Osteoblast (primary cell): ENCODE measurements at regions not wholly inside any gene's neighbourhood (a gene's known extent, or its start where the extent isn't known, plus 50 kb on each side); places are given as distances from the start of the nearest gene placed in this dataset.

Experiments used
- DNase-seq: peaks from one replicate; pipeline ENCODE4 v3.0.0; 2011; ENCODE audit warnings: low spot score, mixed read lengths; ENCODE audit not compliant: insufficient read length; ENCODE audit errors: missing footprints
- H2AFZ ChIP-seq: 2 replicates; pipeline ENCODE4 v1.6.0; 2011; ENCODE audit warnings: mild to moderate bottlenecking, low read length
- H3K27ac ChIP-seq: 2 replicates; pipeline ENCODE4 v1.5.1; 2011; ENCODE audit warnings: mild to moderate bottlenecking, low read depth, low read length, moderate library complexity
- H3K27me3 ChIP-seq: 2 replicates; pipeline ENCODE4 v1.6.0; 2012; ENCODE audit warnings: mild to moderate bottlenecking, control low read depth, inconsistent platforms, low read length, moderate library complexity; ENCODE audit not compliant: insufficient read depth
- H3K36me3 ChIP-seq: 2 replicates; pipeline ENCODE4 v1.5.1; 2011; ENCODE audit warnings: mild to moderate bottlenecking, low read length, control low read depth, moderate library complexity; ENCODE audit not compliant: insufficient read depth
- H3K4me1 ChIP-seq: 2 replicates; pipeline ENCODE4 v1.5.1; 2011; ENCODE audit warnings: mild to moderate bottlenecking, low read length, control low read depth, moderate library complexity; ENCODE audit not compliant: insufficient read depth
- H3K4me2 ChIP-seq: 2 replicates; pipeline ENCODE4 v1.6.0; 2011; ENCODE audit warnings: mild to moderate bottlenecking, low read length; ENCODE audit not compliant: insufficient read depth
- H3K4me3 ChIP-seq: fragments of 200-600 bp; sonication (generic); 3 replicates; pipeline ENCODE4 v1.5.1; 2012; ENCODE audit warnings: mild to moderate bottlenecking, low read length, inconsistent platforms; ENCODE audit not compliant: insufficient read depth
- H3K79me2 ChIP-seq: 2 replicates; pipeline ENCODE4 v1.6.0; 2012; ENCODE audit warnings: mild to moderate bottlenecking, low read length, control low read depth, inconsistent platforms; ENCODE audit not compliant: insufficient read depth
- H3K9me3 ChIP-seq: 2 replicates; pipeline ENCODE4 v1.5.1; 2011; ENCODE audit warnings: low read depth, low read length, control low read depth
- H4K20me1 ChIP-seq: 2 replicates; pipeline ENCODE4 v1.6.0; 2012; ENCODE audit warnings: mild to moderate bottlenecking, low read length, control low read depth; ENCODE audit not compliant: insufficient read depth
- TF ChIP-seq, protein P1 (sequence below): IDR thresholded peaks from 2 replicates; pipeline ENCODE4 v1.5.1; 2011; ENCODE audit warnings: mild to moderate bottlenecking, low read depth, low read length, moderate library complexity; ENCODE audit errors: extremely low read depth

DNA sequence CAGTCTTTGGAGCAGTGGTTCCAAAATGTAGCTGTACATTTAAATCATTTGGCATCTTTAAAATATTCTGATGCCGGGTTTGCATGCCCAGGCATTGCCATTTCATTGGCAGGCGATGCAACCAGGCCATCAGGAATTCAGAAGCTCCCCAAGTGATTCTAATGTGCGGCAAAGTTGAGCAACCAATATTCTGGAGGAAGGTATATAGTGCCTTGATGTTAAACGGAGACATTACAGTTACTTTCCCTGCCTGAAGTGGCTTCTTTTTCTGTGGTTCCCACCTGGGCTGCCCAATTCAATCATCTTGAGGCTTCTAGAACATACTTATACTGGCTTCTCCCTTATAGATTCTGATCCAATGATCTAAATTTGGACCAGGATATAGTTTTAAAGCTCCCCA is 68.7 kb upstream of the PGM2 start:
- TF ChIP-seq, protein P1, sequence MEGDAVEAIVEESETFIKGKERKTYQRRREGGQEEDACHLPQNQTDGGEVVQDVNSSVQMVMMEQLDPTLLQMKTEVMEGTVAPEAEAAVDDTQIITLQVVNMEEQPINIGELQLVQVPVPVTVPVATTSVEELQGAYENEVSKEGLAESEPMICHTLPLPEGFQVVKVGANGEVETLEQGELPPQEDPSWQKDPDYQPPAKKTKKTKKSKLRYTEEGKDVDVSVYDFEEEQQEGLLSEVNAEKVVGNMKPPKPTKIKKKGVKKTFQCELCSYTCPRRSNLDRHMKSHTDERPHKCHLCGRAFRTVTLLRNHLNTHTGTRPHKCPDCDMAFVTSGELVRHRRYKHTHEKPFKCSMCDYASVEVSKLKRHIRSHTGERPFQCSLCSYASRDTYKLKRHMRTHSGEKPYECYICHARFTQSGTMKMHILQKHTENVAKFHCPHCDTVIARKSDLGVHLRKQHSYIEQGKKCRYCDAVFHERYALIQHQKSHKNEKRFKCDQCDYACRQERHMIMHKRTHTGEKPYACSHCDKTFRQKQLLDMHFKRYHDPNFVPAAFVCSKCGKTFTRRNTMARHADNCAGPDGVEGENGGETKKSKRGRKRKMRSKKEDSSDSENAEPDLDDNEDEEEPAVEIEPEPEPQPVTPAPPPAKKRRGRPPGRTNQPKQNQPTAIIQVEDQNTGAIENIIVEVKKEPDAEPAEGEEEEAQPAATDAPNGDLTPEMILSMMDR = no peak
- Histone ChIP-seq H3K4me3 (no peak overlapping the region), H3K36me3 (no peaks in the 10 kb centered on the region), H3K79me2 (no peaks in the 10 kb centered on the region), H4K20me1 (no peaks in the 10 kb centered on the region), H3K27me3 (peaks cover 27% of the 10 kb centered on the region), H2AFZ (no peak overlapping the region), H3K4me1 (peaks cover 6% of the 10 kb centered on the region), H3K9me3 (no peaks in the 10 kb centered on the region), H3K27ac (no peak overlapping the region), H3K4me2 (no peak overlapping the region)
- DNase-seq = no peak

DNA sequence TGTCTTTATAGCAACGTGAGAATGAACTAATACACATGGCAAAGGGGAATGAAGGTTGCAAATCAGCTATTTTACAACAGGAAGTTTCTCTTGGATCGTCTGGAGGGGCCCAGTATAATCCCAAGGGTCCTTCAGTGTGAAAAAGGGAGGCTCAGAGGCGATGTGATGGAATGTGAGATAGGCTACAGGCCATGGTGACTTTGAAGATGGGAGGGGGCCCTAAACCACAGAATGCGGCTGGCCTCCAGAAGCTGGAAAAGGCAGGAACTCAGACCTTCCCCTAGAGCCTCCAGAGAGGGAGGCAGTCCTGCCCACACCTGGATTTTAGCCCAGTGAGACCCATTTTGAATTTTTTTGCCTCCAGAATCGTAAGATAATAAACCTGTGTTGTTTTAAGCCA is 69.4 kb upstream of the PGM2 start:
- Histone ChIP-seq H3K27ac (no peak overlapping the region), H3K4me3 (no peak overlapping the region), H3K79me2 (no peaks in the 10 kb centered on the region), H3K4me2 (no peak overlapping the region), H4K20me1 (no peaks in the 10 kb centered on the region), H3K4me1 (peaks cover 6% of the 10 kb centered on the region), H2AFZ (no peak overlapping the region), H3K36me3 (no peaks in the 10 kb centered on the region), H3K27me3 (peaks cover 23% of the 10 kb centered on the region), H3K9me3 (no peaks in the 10 kb centered on the region)
- DNase-seq = no peak
- TF ChIP-seq, protein P1 = no peak

DNA sequence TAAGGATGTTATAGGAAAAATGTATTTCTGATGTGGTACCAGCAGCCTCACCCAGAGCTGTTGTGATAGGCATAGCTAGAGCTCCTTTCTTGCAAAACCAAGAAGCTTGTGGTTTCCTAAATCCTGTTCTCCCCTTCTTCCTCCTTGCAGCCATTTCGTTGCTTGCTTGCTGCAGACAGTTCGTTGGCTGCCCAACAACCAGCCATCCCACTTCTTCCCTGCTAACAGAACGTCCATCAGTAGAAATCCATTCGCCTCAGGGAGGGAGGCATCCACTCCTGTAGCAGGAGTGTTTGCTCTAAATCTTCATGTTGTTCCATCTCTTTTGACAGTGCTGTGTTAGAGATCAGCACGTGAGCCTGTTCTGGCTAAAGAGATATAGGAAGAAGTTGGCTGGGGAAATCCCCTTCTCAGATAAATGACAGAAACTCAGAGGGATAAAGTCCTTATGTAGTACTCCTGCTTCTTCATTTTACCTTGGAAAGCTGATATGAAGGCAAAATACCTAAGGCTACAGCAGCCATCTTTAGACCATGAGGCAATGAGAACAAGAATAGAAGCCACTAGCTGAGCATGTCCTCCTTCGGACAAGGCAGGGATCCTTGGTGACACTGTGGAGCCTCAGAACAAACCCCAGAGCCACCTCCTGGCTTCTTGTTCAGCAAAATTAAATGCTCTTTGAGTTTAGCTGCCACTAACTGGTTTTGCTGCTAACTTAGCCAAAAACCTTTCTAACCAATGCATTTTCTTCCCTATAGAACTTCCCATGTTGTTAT is 68.4 kb upstream of the RELL1 start:
- Histone ChIP-seq H4K20me1 (no peaks in the 10 kb centered on the region), H3K27ac (no peak overlapping the region), H3K36me3 (no peaks in the 10 kb centered on the region), H3K79me2 (no peaks in the 10 kb centered on the region), H2AFZ (no peak overlapping the region), H3K4me1 (peaks cover 6% of the 10 kb centered on the region), H3K4me3 (no peak overlapping the region), H3K9me3 (no peaks in the 10 kb centered on the region), H3K4me2 (no peak overlapping the region), H3K27me3 (peaks cover 26% of the 10 kb centered on the region)
- no peak for DNase-seq
- TF ChIP-seq, protein P1 = no peak

DNA sequence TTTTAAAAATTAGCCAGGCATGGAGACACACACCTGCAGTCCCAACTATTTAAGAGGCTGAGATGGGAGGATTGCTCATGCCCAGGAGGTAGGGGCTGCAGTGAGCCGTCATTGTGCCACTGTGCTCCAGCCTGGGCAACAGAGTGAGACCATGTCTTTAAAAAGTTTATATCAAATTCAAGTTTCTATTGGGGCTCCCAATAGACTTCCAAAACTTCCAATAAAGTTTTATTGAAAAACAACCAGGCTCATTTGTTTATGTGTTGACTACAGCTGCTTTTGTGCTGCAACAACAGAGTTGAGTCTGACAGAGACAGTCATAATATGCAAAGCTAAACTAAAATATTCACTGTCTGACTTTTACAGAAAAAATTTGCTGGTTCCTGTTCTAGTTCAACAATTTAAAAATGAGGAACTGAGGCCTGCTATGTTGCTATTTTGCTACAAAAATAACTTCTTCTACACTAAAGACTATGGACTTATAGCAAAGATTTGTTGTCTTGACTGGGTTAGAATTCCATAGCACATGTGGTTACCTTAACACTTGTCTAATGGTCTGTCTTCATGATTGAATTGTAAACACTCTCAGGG is 63.3 kb upstream of the RELL1 start:
- TF ChIP-seq, protein P1 = no peak
- no peak overlapping the region for H3K4me2 ChIP-seq
- no peak overlapping the region for H3K27ac ChIP-seq
- H3K36me3 ChIP-seq = no peaks in the 10 kb centered on the region
- peaks cover 15% of the 10 kb centered on the region for H3K27me3 ChIP-seq
- no peaks in the 10 kb centered on the region for H3K9me3 ChIP-seq
- no peak overlapping the region for H3K4me3 ChIP-seq
- H4K20me1 ChIP-seq = no peaks in the 10 kb centered on the region
- no peaks in the 10 kb centered on the region for H3K4me1 ChIP-seq
- DNase-seq = no peak
- H3K79me2 ChIP-seq = no peaks in the 10 kb centered on the region
- no peak overlapping the region for H2AFZ ChIP-seq
